ENCODE measurements at regions not wholly inside any gene's neighbourhood (a gene's known extent, or its start where the extent isn't known, plus 50 kb on each side); places are given as distances from the start of the nearest gene placed in this dataset.

GRCh38 chr2:65532937-65533336 is 100.5 kb upstream of the SPRED2 start:
- H3K4me3 ChIP-seq (ENCODE audit: low read depth, low read length) = no peak overlapping the region
- DNase-seq (ENCODE audit: low read depth) = no peak
- TF ChIP-seq MYC (IDR thresholded peaks at IDR 0.05; ENCODE audit: low read depth, low read length) (no peak), POLR2A (IDR thresholded peaks at IDR 0.05; ENCODE audit: extremely low read depth, insufficient read length) (no peak), MAX (IDR thresholded peaks at IDR 0.05; ENCODE audit: low read depth, low read length) (no peak)
- TF ChIP-seq, protein P1, sequence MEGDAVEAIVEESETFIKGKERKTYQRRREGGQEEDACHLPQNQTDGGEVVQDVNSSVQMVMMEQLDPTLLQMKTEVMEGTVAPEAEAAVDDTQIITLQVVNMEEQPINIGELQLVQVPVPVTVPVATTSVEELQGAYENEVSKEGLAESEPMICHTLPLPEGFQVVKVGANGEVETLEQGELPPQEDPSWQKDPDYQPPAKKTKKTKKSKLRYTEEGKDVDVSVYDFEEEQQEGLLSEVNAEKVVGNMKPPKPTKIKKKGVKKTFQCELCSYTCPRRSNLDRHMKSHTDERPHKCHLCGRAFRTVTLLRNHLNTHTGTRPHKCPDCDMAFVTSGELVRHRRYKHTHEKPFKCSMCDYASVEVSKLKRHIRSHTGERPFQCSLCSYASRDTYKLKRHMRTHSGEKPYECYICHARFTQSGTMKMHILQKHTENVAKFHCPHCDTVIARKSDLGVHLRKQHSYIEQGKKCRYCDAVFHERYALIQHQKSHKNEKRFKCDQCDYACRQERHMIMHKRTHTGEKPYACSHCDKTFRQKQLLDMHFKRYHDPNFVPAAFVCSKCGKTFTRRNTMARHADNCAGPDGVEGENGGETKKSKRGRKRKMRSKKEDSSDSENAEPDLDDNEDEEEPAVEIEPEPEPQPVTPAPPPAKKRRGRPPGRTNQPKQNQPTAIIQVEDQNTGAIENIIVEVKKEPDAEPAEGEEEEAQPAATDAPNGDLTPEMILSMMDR (IDR thresholded peaks at IDR 0.05; ENCODE audit: low read depth, low read length) = no peak

- H3K4me3 ChIP-seq (ENCODE audit: low read depth, low read length) = no peak overlapping the region
- DNase-seq (ENCODE audit: low read depth) = no peak
Observed at GRCh38 chr2:65532326-65532725, 99.9 kb upstream of the SPRED2 start.

GRCh38 chr2:65530547-65531320 is 98.3 kb upstream of the SPRED2 start:
- no peak for DNase-seq (ENCODE audit: low read depth)
- no peak overlapping the region for H3K4me3 ChIP-seq (ENCODE audit: low read depth, low read length)
- no peak for TF ChIP-seq POLR2A (IDR thresholded peaks at IDR 0.05; ENCODE audit: extremely low read depth, insufficient read length)
- TF ChIP-seq MYC (IDR thresholded peaks at IDR 0.05; ENCODE audit: low read depth, low read length) = no peak
- no peak for TF ChIP-seq MAX (IDR thresholded peaks at IDR 0.05; ENCODE audit: low read depth, low read length)
- TF ChIP-seq, protein P1 (IDR thresholded peaks at IDR 0.05; ENCODE audit: low read depth, low read length) = no peak

More at GRCh38 chr2:65532326-65532725, 99.9 kb upstream of the SPRED2 start:
- TF ChIP-seq, protein P1 (IDR thresholded peaks at IDR 0.05; ENCODE audit: low read depth, low read length) = no peak
- TF ChIP-seq MAX (IDR thresholded peaks at IDR 0.05; ENCODE audit: low read depth, low read length) (no peak), MYC (IDR thresholded peaks at IDR 0.05; ENCODE audit: low read depth, low read length) (no peak)

- no peak overlapping the region for H3K4me3 ChIP-seq (ENCODE audit: low read depth, low read length)
- TF ChIP-seq POLR2A (IDR thresholded peaks at IDR 0.05; ENCODE audit: extremely low read depth, insufficient read length) (no peak), MYC (IDR thresholded peaks at IDR 0.05; ENCODE audit: low read depth, low read length) (no peak), MAX (IDR thresholded peaks at IDR 0.05; ENCODE audit: low read depth, low read length) (no peak)
- TF ChIP-seq, protein P1 (IDR thresholded peaks at IDR 0.05; ENCODE audit: low read depth, low read length) = no peak
- DNase-seq (ENCODE audit: low read depth) = no peak
Observed at GRCh38 chr2:65529419-65529818, 97.0 kb upstream of the SPRED2 start.

GRCh38 chr2:65528241-65528574 is 95.8 kb upstream of the SPRED2 start:
- no peak overlapping the region for H3K4me3 ChIP-seq (ENCODE audit: low read depth, low read length)
- DNase-seq (ENCODE audit: low read depth) = no peak
- no peak for TF ChIP-seq MYC (IDR thresholded peaks at IDR 0.05; ENCODE audit: low read depth, low read length)
- TF ChIP-seq, protein P1 (IDR thresholded peaks at IDR 0.05; ENCODE audit: low read depth, low read length) = no peak
- no peak for TF ChIP-seq POLR2A (IDR thresholded peaks at IDR 0.05; ENCODE audit: extremely low read depth, insufficient read length)
- no peak for TF ChIP-seq MAX (IDR thresholded peaks at IDR 0.05; ENCODE audit: low read depth, low read length)

Measured in NB4 (cell line).